CD14-positive monocyte (primary cell): ENCODE measurements at regions not wholly inside any gene's neighbourhood (a gene's known extent, or its start where the extent isn't known, plus 50 kb on each side); places are given as distances from the start of the nearest gene placed in this dataset.

ENCODE experiments used
- DNase-seq, 3 donors: peaks; one replicate each; pipeline ENCODE4 v3.0.0-alpha.2; 2011 to 2022
- H2AFZ ChIP-seq: 2 replicates; pipeline ENCODE4 v1.6.0; 2012; ENCODE audit warnings: mild to moderate bottlenecking, low read depth, low read length, inconsistent platforms; ENCODE audit not compliant: insufficient read depth, poor library complexity, severe bottlenecking
- H3K27ac ChIP-seq, 2 donors: 1 replicate in 1 of 2; 2 replicates in 1 of 2; pipeline ENCODE4 v1.5.1; 2012 to 2013; ENCODE audit warnings: low read length in 2 of 2, control low read depth in 1 of 2, inconsistent platforms in 1 of 2, low read depth in 1 of 2, mild to moderate bottlenecking in 1 of 2
- H3K27me3 ChIP-seq, 2 donors: one replicate each; pipeline versions ENCODE4 v1.6.0 to v1.6.1; 2011 to 2013; ENCODE audit warnings: low read length in 2 of 2; ENCODE audit not compliant: control insufficient read depth in 2 of 2, insufficient read depth in 2 of 2
- H3K36me3 ChIP-seq, 2 donors: replicated peaks in 1 of 2; 1 replicate in 1 of 2; 2 replicates in 1 of 2; pipeline versions ENCODE4 v1.5.1 to v1.6.1; 2012 to 2013; ENCODE audit warnings: low read length in 2 of 2, control low read depth in 1 of 2, inconsistent platforms in 1 of 2, mild to moderate bottlenecking in 1 of 2; ENCODE audit not compliant: insufficient read depth in 2 of 2, control insufficient read depth in 1 of 2
- H3K4me1 ChIP-seq, 2 donors: 1 replicate in 1 of 2; 2 replicates in 1 of 2; pipeline versions ENCODE4 v1.5.1 to v1.6.1; 2012 to 2013; ENCODE audit warnings: low read length in 2 of 2, control low read depth in 1 of 2, inconsistent platforms in 1 of 2, mild to moderate bottlenecking in 1 of 2, moderate library complexity in 1 of 2; ENCODE audit not compliant: insufficient read depth in 2 of 2, control insufficient read depth in 1 of 2
- H3K4me2 ChIP-seq: replicated peaks from 2 replicates; pipeline ENCODE3; 2012; ENCODE audit warnings: low read length, moderate library complexity, mild to moderate bottlenecking; ENCODE audit not compliant: poor library complexity, severe bottlenecking; ENCODE audit errors: extremely low read depth
- H3K4me3 ChIP-seq, 3 experiments: fragments of 200-600 bp in 1 of 3; sonication (generic) in 1 of 3; replicated peaks in 1 of 3; 1 replicate in 2 of 3; 2 replicates in 1 of 3; pipeline ENCODE4 v1.5.1; 2011 to 2013; ENCODE audit warnings: low read length in 3 of 3, mild to moderate bottlenecking in 3 of 3, control low read depth in 2 of 3, low read depth in 2 of 3, inconsistent platforms in 1 of 3, moderate library complexity in 1 of 3
- H3K79me2 ChIP-seq: 2 replicates; pipeline ENCODE4 v1.6.0; 2012; ENCODE audit warnings: mild to moderate bottlenecking, control low read depth, inconsistent platforms, low read length, moderate library complexity; ENCODE audit not compliant: insufficient read depth
- H3K9ac ChIP-seq: 2 replicates; pipeline ENCODE4 v1.6.0; 2017; ENCODE audit warnings: low read length, mild to moderate bottlenecking; ENCODE audit not compliant: insufficient read depth, poor library complexity, severe bottlenecking
- H3K9me3 ChIP-seq, 2 donors: replicated peaks in 1 of 2; 1 replicate in 1 of 2; 2 replicates in 1 of 2; pipeline versions ENCODE4 v1.5.1 to v1.6.1; 2012 to 2013; ENCODE audit warnings: low read length in 2 of 2, control low read depth in 1 of 2; ENCODE audit not compliant: control insufficient read depth in 1 of 2, insufficient read depth in 1 of 2
- H4K20me1 ChIP-seq: 2 replicates; pipeline ENCODE4 v1.6.0; 2012; ENCODE audit warnings: mild to moderate bottlenecking, low read length, control low read depth, moderate library complexity; ENCODE audit not compliant: insufficient read depth
- H3K27ac Mint-ChIP-seq, 7 donors: one replicate each; pipeline ENCODE4 v1.8.0; 2020; ENCODE audit warnings: mild to moderate bottlenecking in 7 of 7, mixed read lengths in 7 of 7, moderate library complexity in 6 of 7, inconsistent platforms in 2 of 7
- H3K27me3 Mint-ChIP-seq, 3 donors: one replicate each; pipeline ENCODE4 v1.8.0; 2021 to 2022; ENCODE audit warnings: low read depth in 3 of 3, mild to moderate bottlenecking in 3 of 3, mixed read lengths in 3 of 3, moderate library complexity in 3 of 3, inconsistent platforms in 1 of 3
- H3K36me3 Mint-ChIP-seq, 2 donors: one replicate each; pipeline ENCODE4 v1.8.0; 2020; ENCODE audit warnings: mixed read lengths in 2 of 2, inconsistent platforms in 1 of 2, mild to moderate bottlenecking in 1 of 2
- H3K4me1 Mint-ChIP-seq: one replicate; pipeline ENCODE4 v1.8.0; 2020; ENCODE audit warnings: mild to moderate bottlenecking, mixed read lengths
- H3K4me3 Mint-ChIP-seq, 2 donors: one replicate each; pipeline ENCODE4 v1.8.0; 2020; ENCODE audit warnings: mild to moderate bottlenecking in 2 of 2, mixed read lengths in 2 of 2, moderate library complexity in 1 of 2
- H3K9me3 Mint-ChIP-seq, 7 donors: one replicate each; pipeline ENCODE4 v1.8.0; 2020 to 2022; ENCODE audit warnings: mixed read lengths in 7 of 7, mild to moderate bottlenecking in 6 of 7, moderate library complexity in 6 of 7, inconsistent platforms in 2 of 7
- CTCF ChIP-seq: fragments of 200-600 bp; IDR thresholded peaks from one replicate; pipeline ENCODE4 v1.8.0; 2022; ENCODE audit warnings: antibody characterized with exemption, mild to moderate bottlenecking
- WGBS: methylation state at CpG from one replicate; pipeline ENCODE4 v1.1.5; 2013; ENCODE audit warnings: missing lambda C conversion rate; ENCODE audit not compliant: insufficient coverage; 5-methylcytosine and 5-hydroxymethylcytosine counted together
- intact Hi-C, 2 donors: fragments of 100-400 bp; cut with micrococcal nuclease; formaldehyde crosslinking; loops; one replicate each; pipeline versions ENCODE4 v1.15.0 to v1.15.1; 2023

GRCh38 chr3:177402533-177402932, 205.3 kb upstream of the TBL1XR1 start:
- WGBS = 100% methylated on average over 1 of the region's 3 CpGs
- Histone ChIP-seq H3K4me1 (no peaks in the 10 kb centered on the region), H3K4me3 (no peak overlapping the region), H3K36me3 (no peaks in the 10 kb centered on the region), H3K9me3 (no peaks in the 10 kb centered on the region), H3K79me2 (no peaks in the 10 kb centered on the region), H3K27ac (no peak overlapping the region), H4K20me1 (no peaks in the 10 kb centered on the region), H3K4me2 (no peak overlapping the region), H3K9ac (no peak overlapping the region), H2AFZ (no peak overlapping the region), H3K27me3 (no peaks in the 10 kb centered on the region)
- no peaks in the 10 kb centered on the region for H3K4me1 Mint-ChIP-seq
- peaks cover 0 to 2% (median 0%) of the 10 kb centered on the region in 3 donors for H3K27me3 Mint-ChIP-seq
- intact Hi-C loops = no loop called here
- H3K27ac Mint-ChIP-seq = no peak overlapping the region
- TF ChIP-seq CTCF = no peak
- peaks cover 0 to 2% (median 0%) of the 10 kb centered on the region in 7 donors for H3K9me3 Mint-ChIP-seq
- H3K4me3 Mint-ChIP-seq = no peak overlapping the region
- no peaks in the 10 kb centered on the region for H3K36me3 Mint-ChIP-seq
- no peak for DNase-seq

- Histone ChIP-seq H4K20me1 (no peaks in the 10 kb centered on the region), H3K27me3 (no peaks in the 10 kb centered on the region), H3K4me2 (no peak overlapping the region), H3K9ac (no peak overlapping the region), H2AFZ (no peak overlapping the region), H3K4me3 (no peak overlapping the region), H3K9me3 (no peaks in the 10 kb centered on the region), H3K36me3 (no peaks in the 10 kb centered on the region), H3K27ac (no peak overlapping the region), H3K79me2 (no peaks in the 10 kb centered on the region), H3K4me1 (no peaks in the 10 kb centered on the region)
- H3K9me3 Mint-ChIP-seq = no peaks in the 10 kb centered on the region
- no peaks in the 10 kb centered on the region for H3K4me1 Mint-ChIP-seq
- no CpG with 5 or more reads among the region's 3 CpGs for WGBS
- peaks cover 0 to 2% (median 0%) of the 10 kb centered on the region in 3 donors for H3K27me3 Mint-ChIP-seq
- no peak for TF ChIP-seq CTCF
- DNase-seq = no peak
- H3K27ac Mint-ChIP-seq = no peak overlapping the region
- H3K36me3 Mint-ChIP-seq = no peaks in the 10 kb centered on the region
- intact Hi-C loops = no loop called here
- H3K4me3 Mint-ChIP-seq = no peak overlapping the region
Measured at GRCh38 chr3:177405191-177405672, 207.9 kb upstream of the TBL1XR1 start.
